WTC11 (cell line): ENCODE measurements at regions not wholly inside any gene's neighbourhood (a gene's known extent, or its start where the extent isn't known, plus 50 kb on each side); places are given as distances from the start of the nearest gene placed in this dataset.

Experiments
- ATF1 ChIP-seq: sonication (generic); formaldehyde crosslinking; IDR thresholded peaks from 2 replicates; pipeline ENCODE4 v1.8.1; 2023; ENCODE audit warnings: mild to moderate bottlenecking, moderate library complexity, missing genetic modification reagents
- FOXP4 ChIP-seq: sonication (generic); formaldehyde crosslinking; IDR thresholded peaks from 2 replicates; pipeline ENCODE4 v1.8.0; 2022; ENCODE audit warnings: mild to moderate bottlenecking, missing genetic modification reagents

- no peak for TF ChIP-seq ATF1
- TF ChIP-seq FOXP4, result no peak
Measured at GRCh38 chrX:7690842-7691241, 152.1 kb upstream of the VCX start.
